MM.1S (cell line): ENCODE measurements at regions not wholly inside any gene's neighbourhood (a gene's known extent, or its start where the extent isn't known, plus 50 kb on each side); places are given as distances from the start of the nearest gene placed in this dataset.

ENCODE experiments used
- DNase-seq: peaks from one replicate; pipeline ENCODE4 v3.0.0-alpha.2; 2015
- H2AFZ ChIP-seq: fragments of 300-600 bp; sonication (generic); 2 replicates; pipeline ENCODE4 v1.6.0; 2016; ENCODE audit warnings: antibody characterized with exemption, low read length
- H3F3A ChIP-seq: fragments of 300-600 bp; sonication (generic); 2 replicates; pipeline ENCODE4 v1.6.1; 2016; ENCODE audit warnings: mild to moderate bottlenecking, antibody characterized with exemption, low read length, moderate library complexity, mixed read lengths; ENCODE audit not compliant: insufficient read depth
- H3K27ac ChIP-seq: fragments of 300-600 bp; sonication (generic); 2 replicates; pipeline ENCODE4 v1.5.1; 2016; ENCODE audit warnings: mild to moderate bottlenecking, low read length
- H3K27me3 ChIP-seq: fragments of 300-600 bp; sonication (generic); replicated peaks from 2 replicates; pipeline ENCODE4 v1.6.0; 2016; ENCODE audit warnings: low read length; ENCODE audit not compliant: insufficient read depth
- H3K36me3 ChIP-seq: fragments of 300-600 bp; sonication (generic); replicated peaks from 2 replicates; pipeline ENCODE4 v1.6.1; 2016; ENCODE audit warnings: mild to moderate bottlenecking, low read length, mixed read lengths; ENCODE audit not compliant: insufficient read depth
- H3K4me1 ChIP-seq: fragments of 300-600 bp; sonication (generic); 2 replicates; pipeline ENCODE4 v1.6.1; 2016; ENCODE audit warnings: low read length, mixed read lengths
- H3K4me2 ChIP-seq: fragments of 300-600 bp; sonication (generic); 2 replicates; pipeline ENCODE4 v1.6.0; 2016; ENCODE audit warnings: low read depth, low read length
- H3K4me3 ChIP-seq: fragments of 300-600 bp; sonication (generic); 2 replicates; pipeline ENCODE4 v1.5.1; 2016; ENCODE audit warnings: low read length, mixed read lengths
- H3K79me2 ChIP-seq: fragments of 300-600 bp; sonication (generic); 2 replicates; pipeline ENCODE4 v1.6.1; 2016; ENCODE audit warnings: mixed run types, low read length, mixed read lengths
- H3K9ac ChIP-seq: fragments of 300-600 bp; sonication (generic); 2 replicates; pipeline ENCODE4 v1.6.1; 2016; ENCODE audit warnings: low read length, mixed read lengths
- H3K9me2 ChIP-seq: fragments of 300-600 bp; sonication (generic); replicated peaks from 2 replicates; pipeline ENCODE4 v1.6.1; 2016; ENCODE audit warnings: mild to moderate bottlenecking, low read length, mixed read lengths; ENCODE audit not compliant: insufficient read depth
- H3K9me3 ChIP-seq: fragments of 300-600 bp; sonication (generic); replicated peaks from 2 replicates; pipeline ENCODE4 v1.6.1; 2016; ENCODE audit warnings: mild to moderate bottlenecking, low read length, mixed read lengths; ENCODE audit not compliant: insufficient read depth
- H4K20me1 ChIP-seq: fragments of 300-600 bp; sonication (generic); 2 replicates; pipeline ENCODE4 v1.6.1; 2016; ENCODE audit warnings: mild to moderate bottlenecking, low read length, moderate library complexity, mixed read lengths; ENCODE audit not compliant: insufficient read depth
- CTCF ChIP-seq: fragments of 300-600 bp; sonication (generic); IDR thresholded peaks from 2 replicates; pipeline ENCODE4 v1.5.1; 2016; ENCODE audit warnings: antibody characterized with exemption, low read length, mixed read lengths
- EZH2 ChIP-seq: fragments of 300-600 bp; sonication (generic); optimal IDR thresholded peaks from 2 replicates; pipeline ENCODE3; 2017; ENCODE audit warnings: low read depth, mild to moderate bottlenecking, antibody characterized with exemption, low read length, mixed read lengths
- EZH2phosphoT487 ChIP-seq: fragments of 300-600 bp; sonication (generic); IDR thresholded peaks from 2 replicates; pipeline ENCODE4 v1.6.1; 2018; ENCODE audit warnings: antibody characterized with exemption, low read length

- no peak for DNase-seq
- Histone ChIP-seq H3K27me3 (no peaks in the 10 kb centered on the region), H3K4me2 (no peak overlapping the region), H3K79me2 (no peaks in the 10 kb centered on the region), H3K9me3 (no peaks in the 10 kb centered on the region), H3F3A (no peaks in the 10 kb centered on the region), H3K4me3 (no peak overlapping the region), H3K9me2 (no peaks in the 10 kb centered on the region), H3K4me1 (no peaks in the 10 kb centered on the region), H3K27ac (no peak overlapping the region), H4K20me1 (no peaks in the 10 kb centered on the region), H3K9ac (no peak overlapping the region), H2AFZ (no peak overlapping the region), H3K36me3 (no peaks in the 10 kb centered on the region)
- TF ChIP-seq EZH2: no peak
- no peak for TF ChIP-seq CTCF
- TF ChIP-seq EZH2phosphoT487: no peak
Observed at GRCh38 chr6:85802162-85802561, 159.5 kb upstream of the SYNCRIP start.

- Histone ChIP-seq H3K4me3 (no peak overlapping the region), H4K20me1 (no peaks in the 10 kb centered on the region), H3K36me3 (no peaks in the 10 kb centered on the region), H3K27ac (no peak overlapping the region), H3K4me2 (no peak overlapping the region), H3K9ac (no peak overlapping the region), H3K4me1 (no peaks in the 10 kb centered on the region), H3K9me2 (no peaks in the 10 kb centered on the region), H3K79me2 (no peaks in the 10 kb centered on the region), H3K27me3 (no peaks in the 10 kb centered on the region), H3F3A (no peaks in the 10 kb centered on the region), H2AFZ (no peak overlapping the region), H3K9me3 (no peaks in the 10 kb centered on the region)
- no peak for TF ChIP-seq EZH2phosphoT487
- no peak for TF ChIP-seq EZH2
- no peak for TF ChIP-seq CTCF
- no peak for DNase-seq
Observed at GRCh38 chr6:85798931-85799652, 156.4 kb upstream of the SYNCRIP start.

GRCh38 chr6:85797993-85798392, 155.3 kb upstream of the SYNCRIP start:
- H3K9me3 ChIP-seq: no peaks in the 10 kb centered on the region
- no peaks in the 10 kb centered on the region for H3K79me2 ChIP-seq
- TF ChIP-seq EZH2: no peak
- TF ChIP-seq EZH2phosphoT487: no peak
- no peak for TF ChIP-seq CTCF
- no peak overlapping the region for H2AFZ ChIP-seq
- no peak overlapping the region for H3K9ac ChIP-seq
- H3K27me3 ChIP-seq: no peaks in the 10 kb centered on the region
- H3F3A ChIP-seq: no peaks in the 10 kb centered on the region
- DNase-seq: no peak
- no peak overlapping the region for H3K27ac ChIP-seq
- H3K9me2 ChIP-seq: no peaks in the 10 kb centered on the region
- no peak overlapping the region for H3K4me2 ChIP-seq
- no peaks in the 10 kb centered on the region for H4K20me1 ChIP-seq
- no peaks in the 10 kb centered on the region for H3K36me3 ChIP-seq
- H3K4me1 ChIP-seq: no peaks in the 10 kb centered on the region
- no peak overlapping the region for H3K4me3 ChIP-seq
